H9 (cell line): ENCODE measurements at regions not wholly inside any gene's neighbourhood (a gene's known extent, or its start where the extent isn't known, plus 50 kb on each side); places are given as distances from the start of the nearest gene placed in this dataset.

Experiments
- DNase-seq: peaks from one replicate; pipeline ENCODE4 v3.0.0-alpha.2; 2017
- H2AFZ ChIP-seq: one replicate; pipeline ENCODE4 v1.6.1; 2013; ENCODE audit warnings: mild to moderate bottlenecking, low read length, control low read depth, moderate library complexity
- H2AK5ac ChIP-seq: 2 replicates; pipeline ENCODE4 v1.6.1; 2013; ENCODE audit warnings: low read length, control low read depth, mixed read lengths; ENCODE audit not compliant: insufficient read length
- H2BK120ac ChIP-seq: one replicate; pipeline ENCODE4 v1.6.1; 2013; ENCODE audit warnings: low read depth, mild to moderate bottlenecking, low read length, control low read depth, inconsistent platforms; ENCODE audit not compliant: poor library complexity, severe bottlenecking
- H2BK12ac ChIP-seq: 2 replicates; pipeline ENCODE4 v1.6.1; 2013; ENCODE audit warnings: low read length, control low read depth, mixed read lengths, low read depth; ENCODE audit not compliant: insufficient read length
- H2BK15ac ChIP-seq: 2 replicates; pipeline ENCODE4 v1.6.1; 2013; ENCODE audit warnings: low read depth, low read length, control low read depth
- H2BK20ac ChIP-seq: one replicate; pipeline ENCODE4 v1.6.1; 2013; ENCODE audit warnings: low read depth, mild to moderate bottlenecking, low read length, control low read depth, inconsistent platforms; ENCODE audit not compliant: poor library complexity, severe bottlenecking
- H2BK5ac ChIP-seq: 2 replicates; pipeline ENCODE4 v1.6.1; 2013; ENCODE audit warnings: low read length, control low read depth, mixed read lengths; ENCODE audit not compliant: insufficient read length
- H3K14ac ChIP-seq: 2 replicates; pipeline ENCODE4 v1.6.1; 2013; ENCODE audit warnings: low read length, control low read depth; ENCODE audit not compliant: insufficient read depth
- H3K18ac ChIP-seq: 2 replicates; pipeline ENCODE4 v1.6.1; 2013; ENCODE audit warnings: low read depth, mild to moderate bottlenecking, mixed read lengths, low read length, control low read depth; ENCODE audit not compliant: insufficient read length
- H3K23ac ChIP-seq: 2 replicates; pipeline ENCODE4 v1.6.1; 2013; ENCODE audit warnings: low read length, control low read depth, mixed read lengths, low read depth; ENCODE audit not compliant: insufficient read length
- H3K23me2 ChIP-seq: 2 replicates; pipeline ENCODE4 v1.6.1; 2013; ENCODE audit warnings: low read depth, mild to moderate bottlenecking, mixed read lengths, low read length, control low read depth; ENCODE audit not compliant: insufficient read length, poor library complexity, severe bottlenecking
- H3K27ac ChIP-seq: 2 replicates; pipeline ENCODE4 v1.5.1; 2013; ENCODE audit warnings: low read length, control low read depth, mixed read lengths, low read depth; ENCODE audit not compliant: insufficient read length
- H3K27me3 ChIP-seq: 2 replicates; pipeline ENCODE4 v1.6.1; 2013; ENCODE audit warnings: low read length, control low read depth, inconsistent platforms; ENCODE audit not compliant: insufficient read depth
- H3K4ac ChIP-seq: 2 replicates; pipeline ENCODE4 v1.6.1; 2013; ENCODE audit warnings: low read depth, mild to moderate bottlenecking, control low read depth, inconsistent platforms, low read length, moderate library complexity
- H3K4me1 ChIP-seq: 2 replicates; pipeline ENCODE4 v1.6.1; 2013; ENCODE audit warnings: low read length, control low read depth, inconsistent platforms; ENCODE audit not compliant: insufficient read depth
- H3K4me2 ChIP-seq: 2 replicates; pipeline ENCODE4 v1.6.1; 2013; ENCODE audit warnings: low read length, control low read depth, mixed read lengths; ENCODE audit not compliant: insufficient read length, insufficient read depth
- H3K56ac ChIP-seq: 2 replicates; pipeline ENCODE4 v1.6.1; 2013; ENCODE audit warnings: low read depth, mild to moderate bottlenecking, mixed read lengths, low read length, control low read depth; ENCODE audit not compliant: insufficient read length
- H3K79me1 ChIP-seq: 2 replicates; pipeline ENCODE4 v1.6.1; 2013; ENCODE audit warnings: low read depth, mild to moderate bottlenecking, moderate library complexity, low read length, control low read depth, inconsistent platforms; ENCODE audit not compliant: insufficient read depth, poor library complexity, severe bottlenecking
- H3K79me2 ChIP-seq: 2 replicates; pipeline ENCODE4 v1.6.1; 2013; ENCODE audit warnings: low read length, control low read depth, inconsistent platforms; ENCODE audit not compliant: insufficient read depth
- H3K9ac ChIP-seq: 2 replicates; pipeline ENCODE4 v1.6.1; 2013; ENCODE audit warnings: low read length, control low read depth, mixed read lengths; ENCODE audit not compliant: insufficient read length; ENCODE audit errors: extremely low read depth
- H3K9me3 ChIP-seq: one replicate; pipeline ENCODE4 v1.6.1; 2013; ENCODE audit warnings: low read depth, low read length, inconsistent platforms; ENCODE audit not compliant: control insufficient read depth
- H3T11ph ChIP-seq: one replicate; pipeline ENCODE4 v1.6.1; 2013; ENCODE audit warnings: mild to moderate bottlenecking, low read length, control low read depth, inconsistent platforms
- H4K20me1 ChIP-seq: one replicate; pipeline ENCODE4 v1.6.1; 2013; ENCODE audit not compliant: control insufficient read depth, insufficient read length, insufficient read depth
- H4K5ac ChIP-seq: 2 replicates; pipeline ENCODE4 v1.6.1; 2013; ENCODE audit warnings: low read depth, mild to moderate bottlenecking, mixed read lengths, low read length, control low read depth; ENCODE audit not compliant: insufficient read length
- H4K8ac ChIP-seq: replicated peaks from 2 replicates; pipeline ENCODE4 v1.6.1; 2013; ENCODE audit warnings: low read length, control low read depth, mixed read lengths, low read depth; ENCODE audit not compliant: insufficient read length
- H4K91ac ChIP-seq: 2 replicates; pipeline ENCODE4 v1.6.1; 2013; ENCODE audit warnings: low read depth, mild to moderate bottlenecking, moderate library complexity, mixed read lengths, low read length, control low read depth; ENCODE audit not compliant: insufficient read length
- H3K27ac Mint-ChIP-seq, 3 experiments: 2 replicates in 2 of 3; 3 replicates in 1 of 3; pipeline ENCODE4 v1.8.0; 2020 to 2021; ENCODE audit warnings: mixed read lengths in 3 of 3, mild to moderate bottlenecking in 1 of 3, moderate library complexity in 1 of 3
- H3K27me3 Mint-ChIP-seq: 2 replicates; pipeline ENCODE4 v1.8.0; 2021; ENCODE audit warnings: low read depth, mild to moderate bottlenecking, moderate library complexity, mixed read lengths
- H3K36me3 Mint-ChIP-seq, 3 experiments: 2 replicates in 2 of 3; 3 replicates in 1 of 3; pipeline ENCODE4 v1.8.0; 2020 to 2021; ENCODE audit warnings: low read depth in 3 of 3, mixed read lengths in 3 of 3; ENCODE audit not compliant: insufficient read depth in 1 of 3
- H3K4me1 Mint-ChIP-seq, 2 experiments: 2 replicates each; pipeline ENCODE4 v1.8.0; 2020; ENCODE audit warnings: mixed read lengths in 2 of 2
- H3K4me3 Mint-ChIP-seq, 2 experiments: 2 replicates in 1 of 2; 3 replicates in 1 of 2; pipeline ENCODE4 v1.8.0; 2020 to 2021; ENCODE audit warnings: mild to moderate bottlenecking in 2 of 2, mixed read lengths in 2 of 2, moderate library complexity in 1 of 2
- H3K9me3 Mint-ChIP-seq, 2 experiments: 2 replicates in 1 of 2; 3 replicates in 1 of 2; pipeline ENCODE4 v1.8.0; 2020; ENCODE audit warnings: mild to moderate bottlenecking in 2 of 2, mixed read lengths in 2 of 2, moderate library complexity in 1 of 2
- WGBS: extraction: QIAGEN DNeasy Blood & Tissue Kit; methylation state at CpG from one replicate; pipeline ENCODE4 v1.1.7; 2013; ENCODE audit warnings: missing lambda C conversion rate, low lambda C conversion rate, mixed read lengths; ENCODE audit not compliant: insufficient read length; ENCODE audit errors: extremely low coverage; 5-methylcytosine and 5-hydroxymethylcytosine counted together
- TF ChIP-seq, protein P1 (sequence below): fragments of 200-600 bp; sonication (generic); conservative IDR thresholded peaks from 3 replicates; pipeline ENCODE4 v1.8.0; 2021; ENCODE audit warnings: antibody characterized with exemption, mild to moderate bottlenecking

DNA sequence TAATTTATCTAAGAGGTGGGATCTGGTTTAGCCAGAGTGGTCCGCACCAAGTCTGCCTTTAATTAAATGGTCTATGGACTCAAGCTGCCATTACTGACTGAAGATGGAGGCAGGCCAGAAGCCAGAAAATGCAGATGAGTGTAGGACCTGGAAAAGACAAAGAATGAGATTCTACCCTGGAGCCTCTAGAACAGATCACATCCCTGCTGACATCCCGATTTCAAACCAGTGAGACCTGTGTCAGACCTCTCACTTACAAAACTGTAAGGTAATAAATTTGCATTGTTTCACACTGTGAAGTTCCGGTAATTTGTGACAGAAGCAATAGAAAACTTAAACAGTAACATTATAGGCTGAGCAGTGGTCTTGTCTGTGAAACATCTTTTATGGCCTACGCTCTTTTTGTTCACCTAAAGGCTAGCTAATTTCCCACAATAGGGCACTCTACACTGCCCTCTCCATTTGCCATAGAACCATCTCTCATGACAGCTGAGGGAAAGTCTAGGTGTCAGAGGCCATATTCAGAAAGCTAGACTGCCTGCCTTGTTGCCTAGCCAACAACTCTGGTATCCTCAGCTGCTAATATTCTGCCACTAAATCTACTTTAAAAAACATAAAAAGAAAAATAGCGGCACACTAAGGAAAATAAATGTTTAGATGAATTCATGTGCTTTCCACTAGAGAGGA is 1396.2 kb upstream of the PIK3C3 start:
- WGBS, result no CpG with 5 or more reads among the region's 5 CpGs

More for the DNA sequence above, 1396.2 kb upstream of the PIK3C3 start:
- Histone ChIP-seq H3K4me1 (no peaks in the 10 kb centered on the region), H2AFZ (no peak overlapping the region), H4K20me1 (no peaks in the 10 kb centered on the region), H3K23ac (no peak overlapping the region), H2BK12ac (no peak overlapping the region), H3T11ph (no peak overlapping the region), H3K4me2 (no peak overlapping the region), H3K23me2 (no peaks in the 10 kb centered on the region), H3K18ac (no peak overlapping the region), H3K4ac (no peak overlapping the region), H2AK5ac (no peak overlapping the region), H4K5ac (no peak overlapping the region), H3K79me1 (no peaks in the 10 kb centered on the region), H3K56ac (no peak overlapping the region), H2BK15ac (no peak overlapping the region), H3K79me2 (no peaks in the 10 kb centered on the region), H2BK120ac (no peak overlapping the region), H2BK20ac (no peak overlapping the region), H2BK5ac (no peak overlapping the region), H3K14ac (no peak overlapping the region), H3K9ac (no peak overlapping the region), H4K8ac (no peak overlapping the region), H3K27me3 (no peaks in the 10 kb centered on the region), H3K9me3 (no peaks in the 10 kb centered on the region), H3K27ac (no peak overlapping the region), H4K91ac (no peak overlapping the region)
- Mint-ChIP-seq H3K4me1 (peaks cover 8 to 9% of the 10 kb centered on the region in 2 experiments), H3K27me3 (no peaks in the 10 kb centered on the region), H3K9me3 (no peaks in the 10 kb centered on the region), H3K27ac (no peak overlapping the region), H3K36me3 (no peaks in the 10 kb centered on the region), H3K4me3 (no peak overlapping the region)
- no peak for DNase-seq
- TF ChIP-seq, protein P1, sequence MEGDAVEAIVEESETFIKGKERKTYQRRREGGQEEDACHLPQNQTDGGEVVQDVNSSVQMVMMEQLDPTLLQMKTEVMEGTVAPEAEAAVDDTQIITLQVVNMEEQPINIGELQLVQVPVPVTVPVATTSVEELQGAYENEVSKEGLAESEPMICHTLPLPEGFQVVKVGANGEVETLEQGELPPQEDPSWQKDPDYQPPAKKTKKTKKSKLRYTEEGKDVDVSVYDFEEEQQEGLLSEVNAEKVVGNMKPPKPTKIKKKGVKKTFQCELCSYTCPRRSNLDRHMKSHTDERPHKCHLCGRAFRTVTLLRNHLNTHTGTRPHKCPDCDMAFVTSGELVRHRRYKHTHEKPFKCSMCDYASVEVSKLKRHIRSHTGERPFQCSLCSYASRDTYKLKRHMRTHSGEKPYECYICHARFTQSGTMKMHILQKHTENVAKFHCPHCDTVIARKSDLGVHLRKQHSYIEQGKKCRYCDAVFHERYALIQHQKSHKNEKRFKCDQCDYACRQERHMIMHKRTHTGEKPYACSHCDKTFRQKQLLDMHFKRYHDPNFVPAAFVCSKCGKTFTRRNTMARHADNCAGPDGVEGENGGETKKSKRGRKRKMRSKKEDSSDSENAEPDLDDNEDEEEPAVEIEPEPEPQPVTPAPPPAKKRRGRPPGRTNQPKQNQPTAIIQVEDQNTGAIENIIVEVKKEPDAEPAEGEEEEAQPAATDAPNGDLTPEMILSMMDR, result no peak
